HL-60/S4 treated with phorbol 12-myristate 13-acetate at 8.2 ng/mL for 4 days and 3 days (cell line): ENCODE measurements at regions not wholly inside any gene's neighbourhood (a gene's known extent, or its start where the extent isn't known, plus 50 kb on each side); places are given as distances from the start of the nearest gene placed in this dataset.
"Not testable (repeated sequence)": the region's sequence is repeated elsewhere in the genome, so short reads cannot be mapped to it uniquely, and the experiment has no call there.

Experiments used
- in situ Hi-C: fragments of 300-500 bp; cut with MboI; formaldehyde crosslinking; loops from 2 replicates; pipeline ENCODE4 v1.15.0; 2022; ENCODE audit warnings: low sequenced_read_pairs

DNA sequence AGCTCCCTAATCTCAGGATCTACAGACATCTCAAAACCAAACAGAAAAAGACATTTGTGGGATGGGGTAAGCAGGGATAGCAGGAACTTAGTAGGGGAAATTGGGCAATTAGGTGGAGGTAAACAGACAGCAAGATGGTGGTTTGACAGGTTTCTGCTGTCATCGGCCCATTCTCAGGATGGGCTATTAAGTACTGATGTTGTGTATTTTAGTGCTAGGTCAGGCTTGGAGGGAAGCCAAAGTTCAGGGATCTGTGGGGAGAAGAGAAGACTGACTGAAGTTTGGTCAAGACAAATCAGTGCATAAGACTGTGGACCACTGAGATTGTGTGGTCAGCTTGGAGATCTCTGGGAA is 96.8 kb upstream of the THUMPD2 start:
- in situ Hi-C loops: no loop called here

DNA sequence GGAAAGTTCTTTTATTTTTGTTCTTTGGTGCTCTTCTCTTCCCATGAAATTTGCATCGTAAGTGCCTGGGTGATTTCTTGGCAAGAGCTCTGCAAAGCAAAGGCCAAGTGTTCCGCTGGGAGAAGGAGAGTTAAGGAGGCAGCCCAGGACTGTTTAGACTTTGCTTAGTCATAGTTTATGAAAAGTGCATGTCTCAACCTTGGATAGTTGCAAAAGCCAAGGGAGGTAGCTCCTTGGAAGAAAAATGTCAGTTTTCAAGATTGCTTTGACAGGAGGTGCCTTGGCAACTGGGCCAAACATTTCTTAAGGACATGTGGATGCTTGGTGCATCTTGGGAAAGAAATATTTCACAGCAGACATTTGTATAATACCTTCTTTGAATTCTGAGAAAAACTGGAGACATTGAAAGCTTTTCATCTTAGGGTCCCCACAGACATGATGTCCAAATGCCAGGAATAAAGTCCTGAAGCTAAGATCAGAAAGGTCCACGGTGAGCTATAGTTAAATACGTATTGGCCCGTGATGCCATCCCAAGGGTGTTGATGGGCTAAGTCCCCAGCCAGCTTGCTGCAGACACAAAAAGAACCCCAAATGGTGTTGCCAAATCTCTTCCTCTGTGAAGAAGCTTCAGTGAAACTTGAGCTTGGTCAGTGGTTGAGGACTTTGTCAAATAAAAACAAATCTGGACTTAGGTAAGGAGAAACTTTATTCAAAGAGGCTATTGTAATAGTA is 96.3 kb upstream of the THUMPD2 start:
- in situ Hi-C loops: no loop called here

DNA sequence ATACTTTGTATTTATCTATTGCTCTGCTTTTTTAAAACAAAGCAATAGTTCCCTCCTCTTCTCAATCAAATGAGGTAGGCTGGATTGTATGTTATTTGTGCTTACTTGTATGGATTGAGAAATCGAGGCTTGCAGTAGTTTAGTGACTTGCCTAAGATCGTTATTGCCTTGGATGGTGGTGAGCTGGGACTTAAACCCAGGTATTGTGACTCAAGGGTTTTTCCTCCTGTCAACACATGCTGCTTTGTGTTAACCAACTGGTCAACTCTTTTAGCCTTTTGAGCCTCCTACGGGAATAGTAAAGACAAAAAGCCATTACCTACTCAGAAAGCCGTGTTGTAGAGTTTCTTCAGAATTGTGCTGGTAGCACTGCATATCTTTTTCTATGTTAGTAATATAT is 95.2 kb upstream of the THUMPD2 start:
- in situ Hi-C loops: no loop called here

DNA sequence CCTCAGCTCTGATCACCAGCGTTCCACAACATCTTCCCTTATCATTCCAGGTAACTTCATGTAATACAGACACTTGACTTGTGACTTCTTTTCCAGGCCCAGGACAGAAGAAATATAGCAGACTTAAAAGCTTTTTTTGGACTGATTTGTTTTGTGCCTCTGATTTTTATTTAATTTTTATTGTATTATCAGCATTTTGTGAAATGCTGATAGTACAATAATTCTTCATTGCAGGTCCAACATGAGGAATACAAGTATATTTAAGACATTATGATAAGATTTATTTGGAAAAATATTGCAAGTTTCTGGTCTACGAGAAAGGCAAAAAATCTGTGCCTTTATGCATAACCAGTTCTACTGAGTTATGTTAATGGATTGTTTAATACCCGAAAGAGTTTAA is 94.5 kb upstream of the THUMPD2 start:
- in situ Hi-C loops: no loop called here

DNA sequence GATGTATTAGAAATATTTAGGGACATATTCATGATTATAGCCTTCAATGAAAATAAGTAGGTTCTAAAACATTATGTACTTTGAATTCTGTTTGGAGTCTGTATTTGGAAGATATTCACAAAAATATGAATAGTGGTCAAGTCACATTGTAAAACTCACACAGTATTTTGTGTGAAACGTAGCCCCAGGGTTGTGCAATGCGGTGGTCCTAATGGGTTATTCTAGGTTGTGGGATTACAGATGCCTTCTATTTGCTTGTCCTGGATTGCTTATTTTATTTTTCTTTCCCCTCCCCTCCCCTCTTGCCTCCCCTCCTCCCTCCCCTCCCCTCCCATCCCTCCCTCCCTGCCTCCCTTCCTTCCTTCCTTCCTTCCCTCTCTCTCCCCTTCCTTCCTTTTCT is 93.7 kb upstream of the THUMPD2 start:
- in situ Hi-C loops: no loop called here

DNA sequence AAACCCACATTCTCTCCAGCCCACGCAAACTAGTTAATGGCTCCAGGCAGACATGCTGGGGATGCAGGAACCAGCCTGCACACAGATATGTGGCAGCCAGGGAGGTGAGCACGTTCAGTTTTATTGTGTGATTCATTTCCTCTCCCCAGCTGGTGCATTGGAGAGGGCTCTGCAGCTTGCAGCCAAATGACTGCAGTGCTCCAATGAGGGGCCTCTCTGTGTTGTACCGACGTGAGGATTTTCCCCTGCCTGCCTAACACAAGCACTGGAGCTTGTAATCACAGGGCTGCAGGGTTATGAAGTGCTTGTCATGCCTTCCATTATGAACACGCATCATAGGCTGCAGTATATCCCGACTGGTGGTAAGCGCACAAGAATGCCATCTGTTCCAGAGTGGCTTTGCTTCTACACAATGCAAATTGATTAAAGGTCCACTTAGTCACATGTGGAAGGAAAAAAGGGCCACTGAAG is 92.3 kb upstream of the THUMPD2 start:
- in situ Hi-C loops: no loop called here

DNA sequence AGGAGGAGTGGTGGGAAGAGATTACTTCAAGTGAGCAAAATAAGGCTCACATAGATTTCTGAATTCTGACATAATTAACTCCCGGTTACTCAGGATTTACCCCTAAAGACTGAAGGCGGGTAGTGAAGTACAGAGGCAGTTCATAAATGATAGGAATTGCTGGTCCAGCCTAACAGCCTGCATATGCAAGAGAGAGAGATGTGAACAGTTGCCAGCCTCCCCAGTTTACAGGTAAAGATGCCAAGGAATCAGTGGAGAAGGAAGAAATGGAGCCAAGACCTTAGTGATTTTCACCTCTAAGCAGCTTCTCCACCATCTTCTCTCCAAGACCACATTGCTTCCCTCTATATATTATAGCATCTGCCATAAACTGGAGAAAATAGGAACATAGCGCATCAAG is 91.8 kb upstream of the THUMPD2 start:
- in situ Hi-C loops: no loop called here

DNA sequence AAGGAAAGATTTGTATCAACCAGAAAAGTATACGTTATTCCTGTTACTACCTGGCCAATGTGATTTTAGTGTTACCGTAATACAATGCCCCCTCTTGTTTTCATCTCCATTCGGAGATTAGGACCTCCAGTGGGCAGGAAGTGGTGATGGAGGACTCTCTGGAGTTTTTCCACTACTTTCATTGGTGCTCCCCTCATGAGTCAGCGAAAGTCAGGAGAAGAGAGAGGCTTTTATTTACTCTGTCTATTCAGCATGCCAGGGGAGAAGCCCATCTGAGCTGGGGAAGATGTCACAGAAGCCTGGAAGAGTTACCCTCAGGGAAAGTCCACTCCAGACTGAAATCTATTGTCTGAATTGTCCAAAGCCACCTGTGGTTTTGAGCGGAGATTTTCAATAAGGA is 88.2 kb upstream of the THUMPD2 start:
- in situ Hi-C loops: no loop called here

DNA sequence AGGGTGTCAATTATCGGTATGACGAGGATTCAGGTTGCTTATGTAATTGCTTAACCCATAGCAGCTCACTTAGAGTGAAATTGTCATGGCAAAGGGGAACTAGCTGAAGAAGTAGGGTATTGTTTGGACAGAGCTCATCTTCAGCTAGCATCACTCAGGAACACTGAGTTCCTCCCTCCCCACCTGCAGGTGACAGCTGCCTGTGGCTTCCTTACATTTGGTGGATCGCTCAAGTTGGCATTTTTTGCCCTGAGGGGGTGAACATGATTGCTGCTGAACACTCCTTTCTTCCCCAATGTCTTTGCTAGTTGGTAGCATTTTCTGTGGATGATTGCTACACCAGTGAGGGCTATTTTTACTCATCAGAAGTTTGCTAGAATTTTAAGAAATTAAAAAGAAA is 86.7 kb upstream of the THUMPD2 start:
- in situ Hi-C loops: no loop called here

DNA sequence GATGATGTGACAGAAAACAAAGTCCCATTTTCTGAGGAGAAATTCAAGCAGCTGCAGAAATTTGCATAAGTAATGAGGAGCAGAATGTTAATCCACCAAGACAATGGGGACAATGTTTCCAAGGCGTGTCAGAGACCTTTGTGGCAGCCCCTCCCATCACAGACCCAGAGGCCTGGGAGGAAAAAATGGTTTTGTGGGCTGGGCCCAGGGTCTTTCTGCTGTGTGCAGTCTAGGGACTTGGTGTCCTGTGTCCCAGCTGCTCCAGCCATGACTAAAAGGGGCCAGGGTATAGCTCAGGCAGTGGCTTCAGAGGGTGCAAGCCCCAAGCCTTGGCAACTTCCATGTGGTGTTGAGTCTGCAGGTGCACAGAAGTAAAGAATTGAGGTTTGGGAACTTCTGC is 84.6 kb upstream of the THUMPD2 start:
- in situ Hi-C loops: not testable (repeated sequence)

DNA sequence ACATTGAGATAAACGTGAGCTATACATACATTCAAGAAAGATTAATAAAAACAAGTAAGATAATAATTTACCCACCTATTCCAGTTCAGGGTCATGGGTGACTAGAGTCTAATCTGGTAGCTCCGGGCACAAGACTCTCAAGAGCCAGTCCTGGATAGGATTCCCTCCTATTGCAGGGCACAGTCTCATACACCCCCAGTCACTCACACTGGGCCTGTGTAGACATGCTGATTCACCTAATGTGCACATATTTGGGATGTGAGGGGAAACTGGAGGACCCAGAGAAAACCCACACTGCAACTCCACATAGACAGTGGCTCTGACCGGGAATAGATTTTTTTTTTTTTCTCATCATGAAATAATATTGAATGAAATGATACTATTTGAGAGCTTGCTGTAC is 81.5 kb upstream of the THUMPD2 start:
- in situ Hi-C loops: no loop called here

DNA sequence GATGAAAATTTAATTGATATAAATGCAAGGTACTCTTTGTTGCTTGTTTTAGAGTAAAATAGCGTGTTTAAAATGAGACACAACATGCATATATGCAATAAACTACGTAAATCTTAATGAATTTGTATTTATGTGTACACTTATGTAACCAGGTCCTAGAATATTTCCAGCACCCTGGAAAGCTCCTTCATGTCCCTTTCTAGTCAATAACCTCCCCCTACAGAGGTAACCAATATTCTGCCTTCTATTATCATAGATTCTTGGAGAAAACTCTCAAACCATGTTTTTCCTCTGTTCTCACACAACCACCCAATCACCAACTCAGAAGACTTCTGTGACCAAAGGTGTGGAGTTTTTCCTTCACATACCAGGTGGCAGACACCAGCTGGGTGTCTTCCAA is 79.6 kb upstream of the THUMPD2 start:
- in situ Hi-C loops: no loop called here

DNA sequence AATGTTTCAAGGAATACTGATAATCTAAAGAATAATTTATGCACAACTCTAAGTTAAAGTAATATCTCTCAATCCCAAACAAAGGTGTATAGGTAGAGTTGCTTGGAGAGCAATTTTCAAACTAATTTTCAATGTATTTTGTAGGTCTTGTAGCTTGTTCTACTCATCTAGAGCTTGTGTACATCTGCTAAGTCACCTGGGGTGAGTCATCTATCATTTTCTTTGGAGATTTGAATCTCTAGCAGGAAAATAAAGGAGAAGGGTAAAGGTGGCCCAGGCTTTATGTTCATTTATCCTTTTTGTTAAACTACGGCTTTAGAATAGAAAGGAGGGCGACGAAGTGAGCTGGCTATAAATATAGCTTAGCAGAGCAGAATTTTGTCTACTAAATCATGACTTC is 76.8 kb upstream of the THUMPD2 start:
- in situ Hi-C loops: no loop called here

DNA sequence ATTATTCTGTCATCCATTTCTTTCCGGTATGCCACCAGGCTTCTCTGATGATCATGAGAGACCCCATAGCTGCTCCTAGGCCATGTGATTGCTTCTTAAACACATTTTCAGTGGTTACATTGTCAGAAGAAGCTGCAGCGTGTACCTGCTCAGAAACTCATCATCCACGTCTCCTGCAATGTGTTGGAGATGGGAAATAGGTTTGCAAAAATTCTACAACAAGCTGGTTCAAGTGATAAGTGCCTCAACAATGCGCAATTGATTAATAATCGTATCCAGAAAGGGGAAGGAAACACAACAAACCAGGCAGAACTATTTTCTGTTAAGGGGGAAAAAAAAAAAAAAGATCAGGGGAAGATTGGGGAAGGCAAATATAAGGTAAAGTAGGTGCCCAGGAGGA is 75.7 kb upstream of the THUMPD2 start:
- in situ Hi-C loops: no loop called here

DNA sequence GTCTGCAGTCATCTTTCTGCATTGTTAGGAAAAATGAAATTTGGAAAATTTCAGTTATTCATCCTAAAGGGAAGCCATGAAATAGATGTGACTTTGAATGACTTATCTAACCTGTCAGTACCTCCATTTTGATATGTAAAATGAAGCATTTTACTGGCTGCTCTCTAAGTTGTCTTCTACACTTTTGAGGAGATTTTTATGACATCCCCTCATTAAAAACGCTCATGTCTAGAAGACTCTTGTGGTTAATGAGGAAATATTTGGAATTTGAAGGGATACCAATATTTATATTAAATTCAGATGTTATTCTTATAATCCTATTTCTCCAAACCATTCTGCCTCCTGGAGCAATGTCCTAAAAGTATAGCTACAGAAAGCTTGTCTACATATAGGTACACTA is 73.8 kb upstream of the THUMPD2 start:
- in situ Hi-C loops: no loop called here

DNA sequence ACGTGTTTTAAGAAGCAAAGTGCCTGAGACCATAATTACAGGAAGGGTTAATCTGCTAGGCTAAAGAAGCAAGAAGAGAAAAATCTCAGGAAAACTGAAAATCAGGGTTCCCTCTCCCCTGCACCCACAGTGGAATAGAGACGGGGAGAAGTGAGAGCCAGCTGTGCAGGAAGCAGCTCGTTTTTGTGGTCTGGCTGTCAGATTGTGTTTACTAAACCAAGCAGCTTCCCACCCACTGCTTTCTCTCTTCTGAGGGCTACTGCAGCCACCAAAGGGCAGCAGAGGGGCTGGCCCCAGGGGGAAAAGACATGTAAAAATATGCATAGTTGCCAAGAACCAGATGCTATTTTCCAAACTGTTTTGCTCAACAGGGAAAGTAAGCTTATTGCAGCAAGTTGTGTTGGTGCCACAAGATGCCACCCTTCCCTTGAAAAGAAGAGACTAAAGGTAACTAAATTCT is 72.6 kb upstream of the THUMPD2 start:
- in situ Hi-C loops: no loop called here

DNA sequence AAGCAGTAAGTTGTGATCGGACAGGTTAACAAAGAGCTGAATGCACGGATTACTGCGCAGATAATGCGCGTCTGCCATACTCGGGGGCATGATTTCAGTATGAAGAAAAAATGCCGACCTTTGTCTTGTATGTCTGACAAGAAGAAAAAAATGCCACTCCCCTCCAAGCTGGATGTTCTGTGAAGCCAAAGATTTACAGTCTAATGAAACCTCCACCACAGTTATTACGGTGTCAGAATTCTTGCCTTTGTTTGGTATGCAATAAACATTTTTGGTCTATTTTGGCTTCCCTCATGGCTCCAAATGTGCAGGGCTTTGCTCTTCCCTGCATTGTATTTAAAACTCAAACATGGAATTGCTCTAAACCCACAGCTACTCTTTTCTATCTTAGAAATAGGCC is 72.2 kb upstream of the THUMPD2 start:
- in situ Hi-C loops: no loop called here

DNA sequence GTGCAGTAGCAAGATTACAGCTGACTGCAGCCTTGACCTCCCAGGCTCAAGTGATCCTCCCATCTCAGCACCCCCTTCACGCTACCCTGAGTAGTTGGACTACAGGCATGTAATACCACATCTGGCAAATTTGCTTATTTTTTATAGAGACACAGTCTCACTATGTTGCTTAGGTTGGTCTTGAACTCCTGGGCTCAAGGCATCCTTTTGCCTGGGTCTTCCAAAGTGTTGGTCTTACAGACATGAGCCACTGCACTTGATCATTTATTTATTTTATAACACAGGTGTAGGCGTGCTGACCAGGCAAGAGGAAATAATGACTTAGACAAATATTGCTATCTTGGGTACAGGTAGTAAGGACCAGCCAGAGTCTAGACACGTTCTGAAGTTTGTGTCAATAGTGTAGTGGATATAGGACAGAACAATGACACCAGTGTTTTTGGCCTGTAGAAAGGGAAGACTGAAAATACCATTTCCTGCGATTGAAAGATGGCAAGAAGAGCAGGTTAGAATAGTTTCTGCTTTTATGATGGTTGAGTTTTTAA is 71.0 kb upstream of the THUMPD2 start:
- in situ Hi-C loops: no loop called here

DNA sequence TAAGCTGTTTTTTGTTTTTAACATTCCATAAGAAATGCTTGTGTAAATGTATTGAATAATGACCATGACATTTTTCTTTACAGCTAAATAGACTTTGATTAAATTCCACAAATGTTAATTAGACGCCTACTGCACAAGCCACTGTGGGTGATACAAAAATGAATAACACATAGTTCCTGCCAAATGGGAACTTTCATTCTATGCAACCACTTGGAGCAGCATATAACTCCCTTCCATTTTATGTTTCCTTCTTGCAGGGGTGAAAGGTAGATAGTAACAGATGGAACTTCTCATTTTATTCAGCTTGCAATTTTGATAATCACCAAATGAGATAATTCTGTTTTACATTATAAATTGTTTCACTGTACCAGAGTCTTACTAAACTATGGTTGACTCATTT is 70.0 kb upstream of the THUMPD2 start:
- in situ Hi-C loops: no loop called here

DNA sequence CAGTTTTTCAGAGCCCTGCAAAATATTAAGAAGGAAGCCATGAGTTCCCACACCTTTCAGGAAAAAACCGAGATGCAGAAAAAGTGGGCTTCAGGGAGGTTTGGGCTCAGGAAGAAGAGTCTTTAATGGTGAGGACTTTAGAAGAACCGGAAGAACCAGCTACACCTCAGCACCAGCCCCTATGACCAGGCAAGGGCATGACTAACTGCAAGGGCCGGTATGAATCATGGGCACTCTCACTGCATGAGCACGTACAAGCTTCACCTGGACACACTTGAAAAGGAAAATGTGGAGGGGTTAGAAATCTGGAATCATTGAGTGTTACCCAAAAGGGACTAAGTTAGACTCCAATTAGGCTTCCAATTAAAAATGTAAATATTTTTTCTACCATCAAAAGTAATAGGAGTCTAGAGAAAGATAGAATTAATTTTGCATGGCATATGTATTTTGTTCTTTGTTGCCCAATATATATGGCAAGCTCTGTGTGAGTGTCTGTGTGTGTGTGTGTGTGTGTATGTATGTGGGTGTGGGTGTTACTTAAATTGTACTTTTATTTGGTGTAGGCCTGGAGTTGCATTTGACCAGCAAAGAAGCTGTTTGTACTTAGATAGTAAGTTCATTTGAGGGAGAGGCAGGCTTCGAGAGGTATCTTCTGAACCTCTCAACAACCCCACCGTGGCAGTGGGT is 66.5 kb upstream of the THUMPD2 start:
- in situ Hi-C loops: no loop called here

DNA sequence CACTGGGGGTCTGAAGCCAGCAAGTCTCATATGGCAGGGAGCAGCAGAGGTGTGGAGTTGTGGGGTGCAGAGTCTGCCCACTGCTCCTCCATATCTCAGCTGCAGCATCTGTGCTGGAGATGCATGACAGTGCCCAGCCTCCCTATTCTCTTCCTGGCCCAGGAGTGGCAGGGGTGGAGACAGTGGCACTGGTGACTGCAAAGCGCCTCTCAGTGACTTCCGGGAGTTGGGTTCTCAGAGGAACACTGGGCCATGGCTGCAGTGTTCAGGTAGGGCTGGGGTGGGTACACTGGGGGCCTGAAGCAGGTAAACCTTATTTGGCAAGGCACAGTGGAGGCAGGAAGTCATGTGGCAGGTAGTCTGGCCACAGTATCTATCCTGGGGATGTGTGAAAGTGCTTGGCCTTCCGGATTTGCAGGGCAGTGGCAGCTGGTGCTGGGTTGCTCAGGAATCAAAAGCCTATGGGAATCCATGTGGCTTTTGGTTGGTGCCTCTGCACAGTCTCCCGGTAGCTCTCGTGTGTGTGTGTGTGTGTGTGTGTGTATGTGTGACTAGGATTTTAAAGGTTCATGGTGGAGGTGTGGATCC is 60.3 kb upstream of the THUMPD2 start:
- in situ Hi-C loops: no loop called here

DNA sequence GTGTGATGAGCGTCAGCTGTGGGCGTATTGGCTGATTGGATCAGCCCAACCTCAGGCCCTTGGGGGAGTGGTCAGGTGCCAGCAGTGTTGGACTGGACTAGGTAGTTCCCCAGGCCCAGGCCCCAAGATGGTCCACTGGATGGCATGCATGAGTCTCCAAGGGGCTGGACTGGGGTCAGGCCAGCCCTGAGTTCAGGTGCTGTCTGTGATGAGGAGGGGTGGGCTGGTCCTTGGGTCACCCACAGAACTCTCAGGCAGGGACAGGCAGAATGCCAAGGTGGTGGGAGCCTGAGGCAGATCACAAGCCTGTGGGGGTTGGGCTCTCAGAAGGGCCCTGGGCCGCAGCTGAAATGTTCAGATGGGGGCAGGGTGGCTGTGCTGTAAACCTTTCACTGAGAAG is 59.5 kb upstream of the THUMPD2 start:
- in situ Hi-C loops: no loop called here
